HG02642 (cell line): ENCODE measurements at regions not wholly inside any gene's neighbourhood (a gene's known extent, or its start where the extent isn't known, plus 50 kb on each side); places are given as distances from the start of the nearest gene placed in this dataset.

Experiments used
- ATAC-seq: cut with Tn5 transposase; IDR thresholded peaks from one replicate; pipeline ENCODE4 v1.9.1; 2021; ENCODE audit warnings: mild to moderate bottlenecking; ENCODE audit not compliant: unreplicated experiment, poor library complexity

- no peak for ATAC-seq
Observed at GRCh38 chr22:48679656-48680555, 1147.8 kb downstream of the BRD1 start.

GRCh38 chr22:48678171-48679135 is 1149.2 kb downstream of the BRD1 start:
- no peak for ATAC-seq

GRCh38 chr22:48677621-48678020 is 1150.1 kb downstream of the BRD1 start:
- ATAC-seq = no peak

GRCh38 chr22:48677168-48677520 is 1150.5 kb downstream of the BRD1 start:
- ATAC-seq = no peak

- no peak for ATAC-seq
Observed at GRCh38 chr22:48676266-48677167, 1151.2 kb downstream of the BRD1 start.

- ATAC-seq = no peak
Observed at GRCh38 chr22:48675830-48676145, 1151.9 kb downstream of the BRD1 start.

- no peak for ATAC-seq
Observed at GRCh38 chr22:48675141-48675829, 1152.4 kb downstream of the BRD1 start.

GRCh38 chr22:48673806-48674500 is 1153.7 kb downstream of the BRD1 start:
- ATAC-seq = no peak

GRCh38 chr22:48672387-48672786 is 1155.3 kb downstream of the BRD1 start:
- ATAC-seq = no peak

GRCh38 chr22:48670731-48671130 is 1156.9 kb downstream of the BRD1 start:
- no peak for ATAC-seq

- ATAC-seq = no peak
Observed at GRCh38 chr22:48669986-48670716, 1157.5 kb downstream of the BRD1 start.

- no peak for ATAC-seq
Observed at GRCh38 chr22:48669226-48669625, 1158.4 kb downstream of the BRD1 start.

- no peak for ATAC-seq
Observed at GRCh38 chr22:48667289-48667688, 1160.4 kb downstream of the BRD1 start.

- no peak for ATAC-seq
Observed at GRCh38 chr22:48666620-48667019, 1161.1 kb downstream of the BRD1 start.

GRCh38 chr22:48665311-48665995 is 1162.2 kb downstream of the BRD1 start:
- ATAC-seq = no peak

GRCh38 chr22:48664586-48664985 is 1163.1 kb downstream of the BRD1 start:
- ATAC-seq = no peak

GRCh38 chr22:48663297-48663696 is 1164.4 kb downstream of the BRD1 start:
- ATAC-seq = no peak
